Ovary (tissue), 3 donors: ENCODE measurements at regions not wholly inside any gene's neighbourhood (a gene's known extent, or its start where the extent isn't known, plus 50 kb on each side); places are given as distances from the start of the nearest gene placed in this dataset.

Source experiments
- EP300 ChIP-seq: sonication (generic); formaldehyde crosslinking; IDR thresholded peaks from one replicate; pipeline ENCODE4 v1.6.1; 2017; ENCODE audit warnings: antibody characterized with exemption
- POLR2A ChIP-seq: fragments of 450-650 bp; IDR thresholded peaks from one replicate; pipeline ENCODE4 v1.6.1; 2017; ENCODE audit warnings: antibody characterized with exemption, mild to moderate bottlenecking, moderate library complexity
- TF ChIP-seq, protein P1 (sequence below), 3 donors: fragments of 450-650 bp in 2 of 3; fragments of 200-600 bp in 1 of 3; IDR thresholded peaks; one replicate each; pipeline versions ENCODE4 v1.5.1 to v1.8.0; 2016 to 2022; ENCODE audit warnings: antibody characterized with exemption in 3 of 3, mild to moderate bottlenecking in 1 of 3
- donor health status: DM: no; HTN: no; CAD: no.

DNA sequence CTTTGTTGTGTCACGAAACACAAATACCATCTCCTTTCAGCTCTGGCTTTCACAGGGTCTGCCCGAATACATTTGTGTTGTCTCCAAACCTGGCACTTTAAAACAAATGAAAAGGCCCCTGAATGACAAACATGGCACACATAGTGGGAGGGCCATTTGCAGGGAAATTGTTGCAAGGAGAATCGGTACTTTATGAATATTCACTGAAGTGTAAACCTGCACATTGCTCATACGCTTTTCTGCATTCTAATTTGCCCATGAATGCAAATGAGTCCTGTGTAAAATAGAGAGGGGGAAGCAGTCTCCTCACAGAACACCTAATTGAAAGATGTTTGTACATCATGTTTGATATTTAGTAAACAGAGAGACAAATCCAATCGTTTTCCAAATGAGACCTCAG lies 82.7 kb upstream of the PCDH8 start:
- TF ChIP-seq, protein P1, sequence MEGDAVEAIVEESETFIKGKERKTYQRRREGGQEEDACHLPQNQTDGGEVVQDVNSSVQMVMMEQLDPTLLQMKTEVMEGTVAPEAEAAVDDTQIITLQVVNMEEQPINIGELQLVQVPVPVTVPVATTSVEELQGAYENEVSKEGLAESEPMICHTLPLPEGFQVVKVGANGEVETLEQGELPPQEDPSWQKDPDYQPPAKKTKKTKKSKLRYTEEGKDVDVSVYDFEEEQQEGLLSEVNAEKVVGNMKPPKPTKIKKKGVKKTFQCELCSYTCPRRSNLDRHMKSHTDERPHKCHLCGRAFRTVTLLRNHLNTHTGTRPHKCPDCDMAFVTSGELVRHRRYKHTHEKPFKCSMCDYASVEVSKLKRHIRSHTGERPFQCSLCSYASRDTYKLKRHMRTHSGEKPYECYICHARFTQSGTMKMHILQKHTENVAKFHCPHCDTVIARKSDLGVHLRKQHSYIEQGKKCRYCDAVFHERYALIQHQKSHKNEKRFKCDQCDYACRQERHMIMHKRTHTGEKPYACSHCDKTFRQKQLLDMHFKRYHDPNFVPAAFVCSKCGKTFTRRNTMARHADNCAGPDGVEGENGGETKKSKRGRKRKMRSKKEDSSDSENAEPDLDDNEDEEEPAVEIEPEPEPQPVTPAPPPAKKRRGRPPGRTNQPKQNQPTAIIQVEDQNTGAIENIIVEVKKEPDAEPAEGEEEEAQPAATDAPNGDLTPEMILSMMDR (IDR thresholded peaks at IDR 0.05), result no peak
- no peak for TF ChIP-seq POLR2A
- TF ChIP-seq EP300, result no peak
